Upper lobe of left lung (tissue), 4 donors: ENCODE measurements at regions not wholly inside any gene's neighbourhood (a gene's known extent, or its start where the extent isn't known, plus 50 kb on each side); places are given as distances from the start of the nearest gene placed in this dataset.

Experiments used
- EP300 ChIP-seq, 4 donors: sonication (generic); formaldehyde crosslinking; IDR thresholded peaks; one replicate each; pipeline ENCODE4 v1.5.1; 2017; ENCODE audit warnings: antibody characterized with exemption in 4 of 4, control low read depth in 2 of 4
- POLR2A ChIP-seq, 4 donors: fragments of 450-650 bp; IDR thresholded peaks; one replicate each; pipeline ENCODE4 v1.5.1; 2016 to 2017; ENCODE audit warnings: antibody characterized with exemption in 4 of 4, mild to moderate bottlenecking in 2 of 4
- POLR2AphosphoS5 ChIP-seq, 2 donors: sonication (generic); formaldehyde crosslinking; IDR thresholded peaks; one replicate each; pipeline ENCODE4 v1.5.1; 2017; ENCODE audit warnings: antibody characterized with exemption in 2 of 2
- TF ChIP-seq, protein P1 (sequence below), 6 experiments: fragments of 450-650 bp in 4 of 6; fragments of 200-600 bp in 2 of 6; sonication (generic) in 2 of 6; IDR thresholded peaks; one replicate each; pipeline ENCODE4 v1.5.1; 2016 to 2019; ENCODE audit warnings: antibody characterized with exemption in 6 of 6

DNA sequence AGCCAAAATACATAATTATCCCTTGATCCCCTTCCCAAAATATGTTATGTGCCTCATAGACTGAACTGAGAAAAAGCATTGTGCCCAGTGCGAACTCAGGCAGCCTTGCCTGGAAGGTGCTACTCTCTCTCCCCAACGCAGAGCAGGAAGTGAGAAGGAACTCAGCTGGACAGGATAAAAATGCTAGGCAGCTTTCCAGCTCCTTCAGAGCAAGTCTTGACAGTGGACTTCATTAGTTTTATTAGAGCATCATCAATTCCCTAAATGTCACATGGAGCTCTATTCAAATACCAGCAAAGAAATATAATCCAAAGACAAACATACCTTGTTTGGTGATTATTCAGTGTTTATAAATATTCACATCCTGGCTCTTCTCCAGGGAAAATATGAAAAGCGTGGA is 202.4 kb downstream of the RFC3 start:
- TF ChIP-seq, protein P1, sequence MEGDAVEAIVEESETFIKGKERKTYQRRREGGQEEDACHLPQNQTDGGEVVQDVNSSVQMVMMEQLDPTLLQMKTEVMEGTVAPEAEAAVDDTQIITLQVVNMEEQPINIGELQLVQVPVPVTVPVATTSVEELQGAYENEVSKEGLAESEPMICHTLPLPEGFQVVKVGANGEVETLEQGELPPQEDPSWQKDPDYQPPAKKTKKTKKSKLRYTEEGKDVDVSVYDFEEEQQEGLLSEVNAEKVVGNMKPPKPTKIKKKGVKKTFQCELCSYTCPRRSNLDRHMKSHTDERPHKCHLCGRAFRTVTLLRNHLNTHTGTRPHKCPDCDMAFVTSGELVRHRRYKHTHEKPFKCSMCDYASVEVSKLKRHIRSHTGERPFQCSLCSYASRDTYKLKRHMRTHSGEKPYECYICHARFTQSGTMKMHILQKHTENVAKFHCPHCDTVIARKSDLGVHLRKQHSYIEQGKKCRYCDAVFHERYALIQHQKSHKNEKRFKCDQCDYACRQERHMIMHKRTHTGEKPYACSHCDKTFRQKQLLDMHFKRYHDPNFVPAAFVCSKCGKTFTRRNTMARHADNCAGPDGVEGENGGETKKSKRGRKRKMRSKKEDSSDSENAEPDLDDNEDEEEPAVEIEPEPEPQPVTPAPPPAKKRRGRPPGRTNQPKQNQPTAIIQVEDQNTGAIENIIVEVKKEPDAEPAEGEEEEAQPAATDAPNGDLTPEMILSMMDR (IDR thresholded peaks at IDR 0.05): no peak
- TF ChIP-seq EP300 (IDR thresholded peaks at IDR 0.05) (no peak), POLR2A (IDR thresholded peaks at IDR 0.05) (no peak), POLR2AphosphoS5 (IDR thresholded peaks at IDR 0.05) (no peak)
